ENCODE measurements at regions not wholly inside any gene's neighbourhood (a gene's known extent, or its start where the extent isn't known, plus 50 kb on each side); places are given as distances from the start of the nearest gene placed in this dataset.
A peak's percentile ranks its signal among the peaks of the same experiment; 100 is the strongest.
"Not testable (repeated sequence)": the region's sequence is repeated elsewhere in the genome, so short reads cannot be mapped to it uniquely, and the experiment has no call there.

- TF ChIP-seq CTCF (IDR thresholded peaks at IDR 0.05; ENCODE audit: low read depth, low read length) = no peak
- no peak for DNase-seq (ENCODE audit: low read depth in 2 of 2)
- H3K4me3 ChIP-seq (replicated peaks in 1 of 2; ENCODE audit: low read depth in 2 of 2, low read length in 2 of 2) = no peak overlapping the region
These were observed 89.0 kb upstream of the MLN start for GRCh38 chr6:33892581-33893346.

GRCh38 chr6:33888664-33889200, 84.9 kb upstream of the MLN start:
- no peak for DNase-seq (ENCODE audit: low read depth in 2 of 2)
- no peak overlapping the region for H3K4me3 ChIP-seq (replicated peaks in 1 of 2; ENCODE audit: low read depth in 2 of 2, low read length in 2 of 2)
- TF ChIP-seq CTCF (IDR thresholded peaks at IDR 0.05; ENCODE audit: low read depth, low read length) = no peak

GRCh38 chr6:33888183-33888582, 84.4 kb upstream of the MLN start:
- no peak overlapping the region for H3K4me3 ChIP-seq (replicated peaks in 1 of 2; ENCODE audit: low read depth in 2 of 2, low read length in 2 of 2)
- no peak for DNase-seq (ENCODE audit: low read depth in 2 of 2)
- no peak for TF ChIP-seq CTCF (IDR thresholded peaks at IDR 0.05; ENCODE audit: low read depth, low read length)

- peak; percentile 82 to 94 for DNase-seq (ENCODE audit: low read depth in 2 of 2)
- no peak overlapping the region for H3K4me3 ChIP-seq (replicated peaks in 1 of 2; ENCODE audit: low read depth in 2 of 2, low read length in 2 of 2)
- TF ChIP-seq CTCF (IDR thresholded peaks at IDR 0.05; ENCODE audit: low read depth, low read length) = no peak
These were observed 82.9 kb upstream of the MLN start for GRCh38 chr6:33886673-33887144.

- H3K4me3 ChIP-seq (replicated peaks in 1 of 2; ENCODE audit: low read depth in 2 of 2, low read length in 2 of 2) = no peak overlapping the region
- no peak for TF ChIP-seq CTCF (IDR thresholded peaks at IDR 0.05; ENCODE audit: low read depth, low read length)
- peak; percentile 15 to 68 for DNase-seq (ENCODE audit: low read depth in 2 of 2)
These were observed 81.6 kb upstream of the MLN start for GRCh38 chr6:33885132-33886057.

GRCh38 chr6:33883621-33884020, 79.8 kb upstream of the MLN start:
- not testable (repeated sequence) for DNase-seq (ENCODE audit: low read depth in 2 of 2); H3K4me3 ChIP-seq (replicated peaks in 1 of 2; ENCODE audit: low read depth in 2 of 2, low read length in 2 of 2)

- DNase-seq (ENCODE audit: low read depth in 2 of 2) = peak; percentile 45 to 85
- H3K4me3 ChIP-seq (replicated peaks in 1 of 2; ENCODE audit: low read depth in 2 of 2, low read length in 2 of 2) = no peak overlapping the region
- TF ChIP-seq CTCF (IDR thresholded peaks at IDR 0.05; ENCODE audit: low read depth, low read length) = no peak
These were observed 78.4 kb upstream of the MLN start for GRCh38 chr6:33882154-33882553.

Data from cardiac fibroblast (primary cell).